ENCODE measurements at regions not wholly inside any gene's neighbourhood (a gene's known extent, or its start where the extent isn't known, plus 50 kb on each side); places are given as distances from the start of the nearest gene placed in this dataset.

DNA sequence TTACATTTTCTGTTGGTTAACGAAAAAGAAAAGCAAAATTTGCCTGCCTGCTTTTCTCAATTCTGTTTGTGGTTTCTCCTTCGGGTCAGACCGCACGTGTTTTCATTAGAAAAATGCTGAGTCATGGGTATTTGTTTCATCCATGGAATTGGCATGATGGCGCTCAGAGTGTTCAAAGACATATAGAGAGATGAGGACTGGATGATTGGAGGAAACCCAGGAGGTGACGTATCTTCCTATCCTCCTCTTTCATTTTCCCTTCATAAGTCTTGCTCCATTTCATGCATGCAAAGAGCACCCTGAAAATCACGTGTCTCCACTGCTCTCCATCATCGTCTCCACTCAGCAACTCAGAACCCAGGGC, 353.8 kb upstream of the WWC1 start:
- TF ChIP-seq, protein P1, sequence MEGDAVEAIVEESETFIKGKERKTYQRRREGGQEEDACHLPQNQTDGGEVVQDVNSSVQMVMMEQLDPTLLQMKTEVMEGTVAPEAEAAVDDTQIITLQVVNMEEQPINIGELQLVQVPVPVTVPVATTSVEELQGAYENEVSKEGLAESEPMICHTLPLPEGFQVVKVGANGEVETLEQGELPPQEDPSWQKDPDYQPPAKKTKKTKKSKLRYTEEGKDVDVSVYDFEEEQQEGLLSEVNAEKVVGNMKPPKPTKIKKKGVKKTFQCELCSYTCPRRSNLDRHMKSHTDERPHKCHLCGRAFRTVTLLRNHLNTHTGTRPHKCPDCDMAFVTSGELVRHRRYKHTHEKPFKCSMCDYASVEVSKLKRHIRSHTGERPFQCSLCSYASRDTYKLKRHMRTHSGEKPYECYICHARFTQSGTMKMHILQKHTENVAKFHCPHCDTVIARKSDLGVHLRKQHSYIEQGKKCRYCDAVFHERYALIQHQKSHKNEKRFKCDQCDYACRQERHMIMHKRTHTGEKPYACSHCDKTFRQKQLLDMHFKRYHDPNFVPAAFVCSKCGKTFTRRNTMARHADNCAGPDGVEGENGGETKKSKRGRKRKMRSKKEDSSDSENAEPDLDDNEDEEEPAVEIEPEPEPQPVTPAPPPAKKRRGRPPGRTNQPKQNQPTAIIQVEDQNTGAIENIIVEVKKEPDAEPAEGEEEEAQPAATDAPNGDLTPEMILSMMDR (IDR thresholded peaks at IDR 0.05): no peak
- TF ChIP-seq ZFX (IDR thresholded peaks at IDR 0.05; ENCODE audit: borderline replicate concordance): no peak
